HL-60 (cell line): ENCODE measurements at regions not wholly inside any gene's neighbourhood (a gene's known extent, or its start where the extent isn't known, plus 50 kb on each side); places are given as distances from the start of the nearest gene placed in this dataset.

ENCODE experiments used
- DNase-seq, 2 experiments: peaks; one replicate each; pipeline ENCODE4 v3.0.0-alpha.2; 2010 to 2020; ENCODE audit warnings: low read depth in 1 of 2, low spot score in 1 of 2
- H3K27ac ChIP-seq: fragments of 250-450 bp; sonication (Bioruptor Pico); replicated peaks from 2 replicates; pipeline ENCODE4 v1.5.1; 2020; ENCODE audit warnings: mild to moderate bottlenecking, moderate library complexity
- H3K27me3 ChIP-seq: fragments of 250-450 bp; sonication (Bioruptor Pico); 2 replicates; pipeline ENCODE4 v1.5.1; 2021; ENCODE audit warnings: mild to moderate bottlenecking, moderate library complexity; ENCODE audit not compliant: insufficient read depth, poor library complexity, severe bottlenecking
- H3K4me3 ChIP-seq: replicated peaks from 2 replicates; pipeline ENCODE4 v1.5.1; 2011; ENCODE audit warnings: mild to moderate bottlenecking, control low read depth, low read length; ENCODE audit not compliant: insufficient read depth
- CTCF ChIP-seq: IDR thresholded peaks from one replicate; pipeline ENCODE4 v1.5.1; 2011; ENCODE audit warnings: low read length, control low read depth, inconsistent platforms; ENCODE audit not compliant: insufficient read depth
- GABPA ChIP-seq: IDR thresholded peaks from 2 replicates; pipeline ENCODE4 v1.6.1; 2012; ENCODE audit warnings: low read depth
- POLR2AphosphoS5 ChIP-seq: IDR thresholded peaks from 2 replicates; pipeline ENCODE4 v1.6.1; 2012; ENCODE audit warnings: low read depth
- REST ChIP-seq: IDR thresholded peaks from 2 replicates; pipeline ENCODE4 v1.6.1; 2012; ENCODE audit warnings: low read depth; ENCODE audit not compliant: insufficient replicate concordance
- SPI1 ChIP-seq: IDR thresholded peaks from 2 replicates; pipeline ENCODE4 v1.6.1; 2012; ENCODE audit warnings: low read depth, mild to moderate bottlenecking, borderline replicate concordance

GRCh38 chr3:83500422-83500821, 1458.4 kb upstream of the CADM2 start:
- H3K4me3 ChIP-seq, result no peak overlapping the region
- TF ChIP-seq SPI1 (no peak), REST (no peak)
- DNase-seq, result peak; percentile 11 to 50
- no peak overlapping the region for H3K27ac ChIP-seq
- H3K27me3 ChIP-seq, result no peaks in the 10 kb centered on the region

GRCh38 chr3:83500931-83501330, 1457.9 kb upstream of the CADM2 start:
- no peak overlapping the region for H3K27ac ChIP-seq
- DNase-seq, result no peak
- no peak overlapping the region for H3K4me3 ChIP-seq
- TF ChIP-seq CTCF, result no peak
- TF ChIP-seq SPI1, result no peak
- TF ChIP-seq POLR2AphosphoS5, result no peak
- no peak for TF ChIP-seq REST
- TF ChIP-seq GABPA, result no peak
- H3K27me3 ChIP-seq, result no peaks in the 10 kb centered on the region

- TF ChIP-seq REST (no peak), POLR2AphosphoS5 (no peak), SPI1 (no peak), CTCF (no peak), GABPA (no peak)
- H3K4me3 ChIP-seq, result no peak overlapping the region
Measured at GRCh38 chr3:83513051-83513450, 1445.7 kb upstream of the CADM2 start.

GRCh38 chr3:83513677-83514076, 1445.1 kb upstream of the CADM2 start:
- H3K27me3 ChIP-seq, result no peaks in the 10 kb centered on the region
- H3K27ac ChIP-seq, result no peak overlapping the region
- DNase-seq, result no peak
- no peak overlapping the region for H3K4me3 ChIP-seq
- no peak for TF ChIP-seq SPI1
- TF ChIP-seq POLR2AphosphoS5, result no peak
- TF ChIP-seq REST, result no peak
- no peak for TF ChIP-seq CTCF
- no peak for TF ChIP-seq GABPA

More at GRCh38 chr3:83513051-83513450, 1445.7 kb upstream of the CADM2 start:
- Histone ChIP-seq H3K27ac (no peak overlapping the region), H3K27me3 (no peaks in the 10 kb centered on the region)
- no peak for DNase-seq
